HUDEP-2 (cell line): ENCODE measurements at regions not wholly inside any gene's neighbourhood (a gene's known extent, or its start where the extent isn't known, plus 50 kb on each side); places are given as distances from the start of the nearest gene placed in this dataset.

Source experiments
- DNase-seq, 76 experiments: peaks; one replicate each; lab custom pipeline; 2025; ENCODE audit not compliant: unreplicated experiment in 76 of 76; lab: John Stamatoyannopoulos, UW

GRCh38 chr5:28542987-28543386 lies 1504.6 kb upstream of the CDH9 start:
- no peak for DNase-seq

GRCh38 chr5:28523888-28524635 lies 1485.7 kb upstream of the CDH9 start:
- DNase-seq, result no peak

- no peak for DNase-seq
These were observed 1485.0 kb upstream of the CDH9 start for GRCh38 chr5:28523416-28523815.

- DNase-seq, result no peak
These were observed 1479.3 kb upstream of the CDH9 start for GRCh38 chr5:28517691-28518090.

DNA sequence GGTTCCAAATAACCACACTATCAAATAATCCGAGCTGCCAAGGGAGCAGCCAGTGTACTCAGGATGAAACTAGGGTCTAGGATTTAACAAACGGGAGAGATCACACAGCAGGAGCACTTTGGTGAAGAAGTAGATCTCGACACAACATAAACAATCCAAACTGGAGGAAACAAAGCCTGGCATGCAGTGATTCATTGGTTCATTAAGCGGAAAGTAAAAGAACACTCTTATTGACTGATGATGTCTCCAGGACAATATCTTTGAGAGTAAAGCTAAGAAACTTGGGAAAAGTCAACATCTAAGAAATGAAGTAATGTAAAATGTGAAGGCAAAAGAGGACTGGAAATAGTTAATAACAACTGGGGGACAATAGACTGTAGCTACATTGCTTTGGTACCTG lies 1478.3 kb upstream of the CDH9 start:
- no peak for DNase-seq

DNA sequence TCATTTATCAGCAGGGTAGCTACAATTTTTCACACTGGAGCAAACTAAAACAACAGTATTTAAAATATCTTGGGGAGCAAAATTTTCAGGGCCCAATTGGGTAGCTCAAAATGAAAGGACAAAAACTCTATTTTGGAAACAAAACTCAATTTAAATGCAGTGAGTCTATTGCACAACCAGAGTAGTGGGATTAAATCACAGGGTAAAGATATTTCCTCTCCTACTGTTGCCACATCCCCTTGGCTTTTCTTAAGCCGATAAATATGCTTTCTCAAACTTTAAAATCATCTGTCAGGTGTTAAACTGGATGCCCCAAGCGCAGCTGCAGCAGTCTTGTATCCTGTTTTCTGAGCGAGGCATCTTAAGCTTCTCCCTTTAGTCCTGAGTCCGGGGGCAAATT lies 1474.3 kb upstream of the CDH9 start:
- no peak for DNase-seq

GRCh38 chr5:28505121-28505520 lies 1466.7 kb upstream of the CDH9 start:
- no peak for DNase-seq

- DNase-seq, result no peak
These were observed 1462.1 kb upstream of the CDH9 start for GRCh38 chr5:28500511-28500910.

DNA sequence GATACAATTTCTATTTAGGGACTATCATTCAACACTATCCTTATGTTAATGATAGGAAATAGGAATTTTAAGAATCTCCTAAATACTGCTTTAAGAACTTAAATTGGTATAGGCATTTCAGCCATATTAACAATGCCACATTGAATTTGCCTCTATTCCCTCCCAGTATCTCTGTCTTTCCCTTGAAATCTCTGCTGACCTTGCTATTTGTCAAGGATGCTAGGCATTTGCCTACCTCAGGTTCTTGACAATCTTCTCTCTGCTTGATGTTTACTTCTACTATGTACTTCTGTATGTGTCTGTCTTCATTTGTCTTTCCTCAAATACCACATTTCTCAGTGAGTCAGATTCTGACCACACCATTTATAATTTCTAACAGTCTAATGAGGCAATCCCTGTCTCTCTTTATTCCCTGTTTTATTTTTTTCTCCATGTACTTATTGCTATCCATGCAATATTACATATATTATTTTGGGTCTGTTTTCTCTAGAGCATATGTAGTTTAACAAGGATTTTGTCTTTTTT lies 1461.4 kb upstream of the CDH9 start:
- no peak for DNase-seq

DNA sequence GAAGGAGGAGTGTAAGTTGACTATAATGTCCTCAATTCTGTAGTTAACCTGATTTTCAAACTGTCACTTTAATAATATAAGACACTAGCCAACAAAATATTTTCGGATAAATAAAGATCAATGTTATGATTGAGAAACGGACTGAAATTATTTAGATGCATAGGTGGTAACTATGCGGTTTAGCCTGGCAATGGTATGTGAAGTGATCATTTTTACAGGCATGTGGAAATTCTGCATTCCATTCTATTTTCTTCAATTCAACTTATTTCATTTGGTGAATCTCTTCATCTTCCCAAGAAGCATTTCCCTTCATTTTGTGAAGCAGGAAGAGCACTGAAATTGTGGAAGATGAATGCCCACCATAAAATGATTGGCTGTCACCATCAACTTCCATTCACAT lies 1457.5 kb upstream of the CDH9 start:
- DNase-seq, result no peak

DNA sequence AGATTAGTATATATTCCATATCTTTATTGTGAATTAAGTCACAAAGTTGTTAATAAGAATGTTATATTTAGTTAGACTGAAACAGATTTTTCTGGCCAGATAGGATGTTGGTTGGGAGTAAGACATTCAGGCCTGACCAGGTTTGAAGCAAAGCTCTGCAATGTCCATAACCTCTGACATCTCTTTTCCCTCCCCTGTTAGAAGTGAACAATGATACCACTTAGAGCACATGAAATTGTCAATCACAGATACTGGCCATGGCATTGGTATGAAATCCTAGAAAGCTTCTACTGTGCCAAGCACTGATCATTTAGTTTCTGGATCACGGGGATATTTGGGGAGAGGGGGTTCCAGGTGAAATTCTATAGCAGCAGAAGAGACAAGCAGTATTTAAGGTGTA lies 1455.1 kb upstream of the CDH9 start:
- no peak for DNase-seq

GRCh38 chr5:28488752-28489151 lies 1450.4 kb upstream of the CDH9 start:
- DNase-seq, result no peak

- no peak for DNase-seq
These were observed 1445.1 kb upstream of the CDH9 start for GRCh38 chr5:28483327-28484025.

DNA sequence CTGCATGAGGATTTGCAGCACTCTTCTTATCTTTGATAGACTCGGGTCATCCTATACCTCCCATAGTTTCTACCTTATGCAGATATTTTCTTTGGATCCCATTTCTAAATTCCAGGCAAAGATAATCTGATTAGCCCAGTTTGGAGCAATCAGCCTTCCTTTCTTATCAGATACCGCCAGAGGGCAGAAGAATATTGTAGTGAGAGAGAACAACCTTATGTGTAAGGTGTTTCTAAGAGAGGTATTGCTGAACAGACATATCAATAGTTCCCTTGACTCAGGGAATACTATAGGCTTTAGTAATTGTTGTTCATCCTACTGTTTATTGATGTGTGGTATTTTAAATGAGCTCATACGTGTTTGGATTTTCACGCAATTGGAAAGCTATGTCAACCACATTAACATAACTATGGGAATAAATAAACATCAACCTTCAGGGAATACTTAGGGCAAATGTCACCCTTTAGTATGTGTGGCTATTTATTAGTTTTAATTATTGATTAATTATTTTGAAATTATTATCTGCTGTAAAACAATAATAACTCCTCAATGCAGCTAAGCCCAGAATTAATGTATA lies 1435.2 kb upstream of the CDH9 start:
- no peak for DNase-seq

GRCh38 chr5:28468166-28468565 lies 1429.8 kb upstream of the CDH9 start:
- DNase-seq, result no peak

DNA sequence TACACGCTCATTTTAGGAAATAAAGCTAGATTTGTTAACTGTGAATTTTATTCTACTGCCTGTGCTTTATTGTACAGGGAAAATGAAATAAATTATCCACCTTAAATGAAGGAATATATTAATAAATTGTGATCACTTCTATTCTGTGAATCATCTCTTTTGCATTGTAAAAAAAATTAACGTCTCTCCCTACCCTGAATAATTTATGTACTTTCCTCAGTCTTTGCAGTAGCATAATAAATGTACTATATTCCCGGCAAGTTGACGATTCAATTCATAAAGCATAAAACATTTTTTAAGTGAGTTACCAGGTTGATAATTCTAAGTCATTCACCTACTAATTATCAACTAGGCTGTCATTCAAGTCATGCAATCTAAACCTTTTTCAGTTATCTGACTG lies 1425.3 kb upstream of the CDH9 start:
- DNase-seq, result no peak

DNA sequence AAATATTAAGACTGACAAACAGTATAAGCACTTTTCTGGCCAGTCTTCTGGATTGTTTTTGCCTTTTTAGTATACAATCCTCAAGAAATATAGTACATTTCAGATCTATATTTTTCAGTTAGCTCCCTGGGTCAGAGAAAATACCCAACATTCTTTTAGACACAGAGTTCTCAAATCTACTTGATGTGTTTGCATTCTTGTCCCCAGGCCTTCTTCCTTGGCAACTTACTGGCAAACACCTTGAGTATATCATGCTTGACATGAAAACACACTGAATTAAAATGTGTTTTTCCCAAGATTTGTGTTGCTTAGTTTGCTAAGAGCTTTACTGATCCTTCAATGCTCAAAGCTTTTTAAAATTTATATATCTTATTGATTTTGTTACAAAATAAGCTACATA lies 1413.1 kb upstream of the CDH9 start:
- no peak for DNase-seq

- DNase-seq, result no peak
These were observed 1412.6 kb upstream of the CDH9 start for GRCh38 chr5:28450997-28451396.

DNA sequence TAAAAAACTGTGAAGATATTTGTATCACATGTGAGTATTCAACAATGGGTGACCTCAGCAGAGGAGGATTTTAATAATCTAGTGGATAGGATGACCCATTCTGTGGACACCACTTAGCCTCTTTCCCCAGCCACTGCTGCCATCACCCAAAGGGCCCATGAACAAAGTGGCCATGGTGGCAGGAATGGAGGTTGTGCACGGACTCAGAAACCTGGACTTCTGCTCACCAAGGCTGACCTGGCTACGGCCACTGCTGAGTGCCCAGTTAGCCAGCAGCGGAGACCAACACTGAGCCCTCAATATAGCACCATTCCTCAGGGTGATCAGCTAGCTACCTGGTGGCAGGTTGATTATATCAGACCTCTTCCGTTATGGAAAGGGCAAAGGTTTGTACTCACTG lies 1410.4 kb upstream of the CDH9 start:
- DNase-seq, result no peak

GRCh38 chr5:28430565-28431178 lies 1392.3 kb upstream of the CDH9 start:
- DNase-seq, result no peak

- DNase-seq, result no peak
These were observed 1382.8 kb upstream of the CDH9 start for GRCh38 chr5:28421141-28421540.
